ENCODE measurements at regions not wholly inside any gene's neighbourhood (a gene's known extent, or its start where the extent isn't known, plus 50 kb on each side); places are given as distances from the start of the nearest gene placed in this dataset.

- TF ChIP-seq, protein P1, sequence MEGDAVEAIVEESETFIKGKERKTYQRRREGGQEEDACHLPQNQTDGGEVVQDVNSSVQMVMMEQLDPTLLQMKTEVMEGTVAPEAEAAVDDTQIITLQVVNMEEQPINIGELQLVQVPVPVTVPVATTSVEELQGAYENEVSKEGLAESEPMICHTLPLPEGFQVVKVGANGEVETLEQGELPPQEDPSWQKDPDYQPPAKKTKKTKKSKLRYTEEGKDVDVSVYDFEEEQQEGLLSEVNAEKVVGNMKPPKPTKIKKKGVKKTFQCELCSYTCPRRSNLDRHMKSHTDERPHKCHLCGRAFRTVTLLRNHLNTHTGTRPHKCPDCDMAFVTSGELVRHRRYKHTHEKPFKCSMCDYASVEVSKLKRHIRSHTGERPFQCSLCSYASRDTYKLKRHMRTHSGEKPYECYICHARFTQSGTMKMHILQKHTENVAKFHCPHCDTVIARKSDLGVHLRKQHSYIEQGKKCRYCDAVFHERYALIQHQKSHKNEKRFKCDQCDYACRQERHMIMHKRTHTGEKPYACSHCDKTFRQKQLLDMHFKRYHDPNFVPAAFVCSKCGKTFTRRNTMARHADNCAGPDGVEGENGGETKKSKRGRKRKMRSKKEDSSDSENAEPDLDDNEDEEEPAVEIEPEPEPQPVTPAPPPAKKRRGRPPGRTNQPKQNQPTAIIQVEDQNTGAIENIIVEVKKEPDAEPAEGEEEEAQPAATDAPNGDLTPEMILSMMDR (IDR thresholded peaks at IDR 0.05; ENCODE audit: insufficient read depth, missing control alignments), result no peak
- FAIRE-seq, result no peak
- DNase-seq (ENCODE audit: insufficient read length, low spot score), result no peak
Measured at GRCh38 chr16:88295671-88296436, 86.9 kb upstream of the ZNF469 start.

- no peak for FAIRE-seq
- no peak for DNase-seq (ENCODE audit: insufficient read length, low spot score)
- TF ChIP-seq, protein P1 (IDR thresholded peaks at IDR 0.05; ENCODE audit: insufficient read depth, missing control alignments), result no peak
Measured at GRCh38 chr16:88296437-88297177, 86.2 kb upstream of the ZNF469 start.

DNA sequence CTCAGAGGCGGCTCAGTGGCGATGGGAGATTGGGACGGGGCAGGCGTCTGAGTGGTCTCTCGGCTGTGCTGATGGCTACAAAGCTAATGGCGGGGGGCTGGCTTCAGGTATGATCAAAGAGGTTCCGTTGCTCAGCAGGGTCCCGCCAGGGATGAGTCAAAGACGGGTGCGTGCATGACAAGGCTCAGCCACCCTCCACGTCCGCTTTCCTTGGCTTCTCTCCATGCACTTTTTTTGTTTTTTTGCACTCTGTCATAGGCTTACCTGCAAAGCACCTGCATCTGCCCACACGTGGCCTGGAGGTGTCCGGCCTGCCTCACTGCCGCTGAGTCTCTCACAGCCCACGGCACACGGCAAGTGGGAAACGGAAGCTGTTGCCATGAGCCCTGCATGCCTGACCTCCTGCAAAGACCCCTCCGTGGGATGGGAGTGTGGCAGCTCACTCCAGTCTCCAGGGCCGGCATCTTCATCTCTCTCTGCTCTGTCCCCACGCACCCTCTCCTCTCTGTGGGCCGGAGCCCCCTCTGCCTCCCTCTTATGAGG, 85.5 kb upstream of the ZNF469 start:
- FAIRE-seq, result no peak
- DNase-seq (ENCODE audit: insufficient read length, low spot score), result no peak
- TF ChIP-seq, protein P1 (IDR thresholded peaks at IDR 0.05; ENCODE audit: insufficient read depth, missing control alignments), result no peak

DNA sequence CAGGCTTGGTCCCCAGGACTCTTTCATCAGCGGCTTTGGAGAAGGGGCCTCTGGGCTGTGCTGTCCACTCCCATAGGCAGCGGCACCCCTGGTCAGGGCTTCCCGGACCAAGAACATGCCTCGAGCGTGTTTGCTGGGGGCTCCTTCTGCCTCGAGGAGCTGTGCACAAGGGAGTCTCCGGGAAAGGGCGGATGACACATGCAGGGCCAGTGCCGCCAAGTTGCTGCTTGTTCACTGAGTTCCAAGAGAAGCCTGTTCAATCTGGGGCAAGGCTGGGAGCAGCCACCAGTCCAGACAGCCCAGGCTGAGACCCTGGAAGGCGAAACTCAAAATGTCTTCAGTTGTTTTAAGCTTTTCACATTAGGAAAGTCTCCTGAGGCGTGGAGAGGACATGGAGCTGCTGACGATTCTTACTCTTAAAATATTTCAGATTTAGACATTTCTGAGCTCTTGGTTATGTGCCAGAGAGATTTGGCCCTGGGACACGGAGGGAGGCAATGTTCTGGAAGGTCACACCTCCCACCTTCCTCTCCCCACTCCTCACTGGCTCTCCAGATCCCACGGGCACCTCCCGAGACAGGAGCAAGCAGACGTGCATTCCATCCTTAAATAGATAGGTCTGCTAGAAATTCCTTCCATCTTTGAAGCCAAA, 84.5 kb upstream of the ZNF469 start:
- TF ChIP-seq, protein P1 (IDR thresholded peaks at IDR 0.05; ENCODE audit: insufficient read depth, missing control alignments), result no peak
- DNase-seq (ENCODE audit: insufficient read length, low spot score), result no peak
- no peak for FAIRE-seq

GRCh38 chr16:88298833-88299745, 83.7 kb upstream of the ZNF469 start:
- DNase-seq (ENCODE audit: insufficient read length, low spot score) (no peak), FAIRE-seq (no peak)
- TF ChIP-seq, protein P1 (IDR thresholded peaks at IDR 0.05; ENCODE audit: insufficient read depth, missing control alignments), result no peak

DNA sequence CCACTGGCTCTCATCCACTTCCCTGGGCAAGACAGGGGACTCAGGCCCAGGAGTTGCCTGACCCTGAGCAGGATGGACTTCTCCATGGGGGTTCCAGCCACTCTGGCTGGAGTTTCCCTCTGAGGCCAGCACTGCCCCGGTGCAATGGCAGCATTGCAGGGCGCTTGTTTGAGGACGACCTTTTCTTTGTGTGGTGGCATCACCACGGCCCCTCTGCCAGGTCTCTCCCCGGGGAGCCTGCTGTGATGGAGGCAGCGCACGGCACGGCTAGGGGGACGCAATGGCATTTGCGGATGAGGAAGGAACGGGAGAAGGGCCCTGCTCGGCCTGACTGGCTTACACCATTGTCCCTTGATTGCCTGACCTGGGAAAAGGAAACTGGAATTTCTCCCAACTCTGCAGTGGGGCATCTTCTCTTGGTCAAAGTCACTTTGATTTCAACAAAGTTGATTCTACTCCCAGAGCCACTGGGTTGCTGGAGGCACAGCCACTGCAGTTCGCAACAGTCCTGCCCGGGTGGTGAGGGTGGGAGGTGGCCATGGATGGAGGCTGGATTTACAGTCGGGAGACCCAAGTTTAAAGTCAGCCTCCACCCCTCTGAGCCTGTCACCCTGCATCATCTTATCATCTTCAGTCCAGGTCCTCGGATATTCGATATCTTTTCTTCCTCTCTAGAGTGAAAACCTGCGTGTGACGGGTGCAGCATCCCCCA, 82.9 kb upstream of the ZNF469 start:
- DNase-seq (ENCODE audit: insufficient read length, low spot score), result no peak
- no peak for FAIRE-seq
- TF ChIP-seq, protein P1 (IDR thresholded peaks at IDR 0.05; ENCODE audit: insufficient read depth, missing control alignments), result no peak

All from D721Med (cell line).